Right ventricle myocardium inferior (tissue), 1 donor: ENCODE measurements at regions not wholly inside any gene's neighbourhood (a gene's known extent, or its start where the extent isn't known, plus 50 kb on each side); places are given as distances from the start of the nearest gene placed in this dataset.

Experiments used
- ATAC-seq: fragments of 200-7000 bp; cut with Tn5 transposase; one replicate; pipeline ENCODE4 v1.9.1; 2020; ENCODE audit warnings: mild to moderate bottlenecking, moderate library complexity
- DNase-seq: peaks from one replicate; pipeline ENCODE4 v3.0.0; 2021; ENCODE audit errors: missing footprints
- intact Hi-C: fragments of 100-400 bp; cut with DNase I; formaldehyde crosslinking; loops from one replicate; pipeline ENCODE4 v1.11.0; 2022
- donor health status: DM: no; HTN: yes; CAD: no; lungs with severe emphysema.

- ATAC-seq (no peak), DNase-seq (no peak)
- intact Hi-C loops: no loop called here
Observed at GRCh38 chr7:113444261-113444660, 325.9 kb upstream of the SMIM30 start.

GRCh38 chr7:113440173-113440572, 321.8 kb upstream of the SMIM30 start:
- intact Hi-C loops: no loop called here

GRCh38 chr7:113431406-113431805, 313.1 kb upstream of the SMIM30 start:
- ATAC-seq: no peak
- intact Hi-C loops: no loop called here
- no peak for DNase-seq

More at GRCh38 chr7:113440173-113440572, 321.8 kb upstream of the SMIM30 start:
- DNase-seq: no peak
- ATAC-seq: no peak

- no peak for ATAC-seq
- no peak for DNase-seq
- intact Hi-C loops: loop anchor here (5.0 to 10.0 kb wide), 2 partner anchors 260 to 407 kb away; no protein-coding TSS in a partner anchor
Observed at GRCh38 chr7:113424185-113424817, 305.9 kb upstream of the SMIM30 start.

GRCh38 chr7:113421696-113422330, 303.5 kb upstream of the SMIM30 start:
- DNase-seq (peak; percentile 79), ATAC-seq (peak; percentile 82)
- intact Hi-C loops: loop anchor here (1.0 to 10.0 kb wide), 3 partner anchors 257 to 872 kb away; no protein-coding TSS in a partner anchor

DNA sequence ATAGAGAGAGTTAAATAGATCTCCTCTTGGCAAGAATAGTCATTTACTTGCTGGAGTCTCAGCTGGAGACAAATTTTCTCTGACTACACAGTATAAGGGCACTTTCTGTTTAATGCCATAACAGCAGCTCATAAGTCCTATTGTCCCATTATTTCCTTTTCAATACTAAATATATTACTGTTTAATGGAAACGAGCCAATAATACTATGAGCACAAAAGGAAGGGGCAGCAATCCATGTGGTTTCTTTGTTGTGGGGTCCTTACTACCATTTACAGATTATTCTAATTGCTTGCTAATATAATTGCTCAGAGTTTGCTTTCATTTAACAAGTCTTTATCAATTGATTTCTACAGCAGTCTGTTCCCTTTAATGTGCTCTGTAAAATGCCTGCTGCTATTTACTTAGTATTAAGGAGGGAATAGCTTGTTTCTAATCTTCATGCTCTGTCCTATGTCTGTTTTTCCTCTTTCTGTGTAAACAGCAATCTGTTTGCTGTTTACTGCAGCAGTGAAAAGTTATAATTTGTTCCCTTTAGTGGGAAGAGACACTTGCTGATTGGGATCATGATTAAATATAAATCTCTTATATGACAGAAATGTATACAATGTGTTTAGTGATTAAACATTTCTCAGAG, 296.2 kb upstream of the SMIM30 start:
- no peak for DNase-seq
- intact Hi-C loops: no loop called here
- no peak for ATAC-seq

DNA sequence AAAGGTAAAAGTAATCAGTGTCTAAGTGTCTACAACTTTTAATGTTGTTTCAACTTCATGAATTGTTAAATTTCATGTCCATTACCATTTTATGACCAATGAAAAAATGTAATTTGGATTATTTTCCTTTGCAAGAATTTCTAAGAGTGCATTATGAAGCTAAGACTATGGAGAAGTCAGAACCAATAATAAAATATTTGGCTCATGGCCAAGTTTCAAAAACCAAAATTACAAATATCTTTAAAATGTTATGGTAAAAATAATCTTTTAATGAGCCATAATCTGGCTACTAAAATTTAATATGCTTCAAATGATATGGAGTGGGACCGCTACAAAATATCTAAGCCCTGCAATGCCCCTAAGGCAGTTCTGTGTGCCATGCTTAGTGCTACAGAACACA, 294.1 kb upstream of the SMIM30 start:
- intact Hi-C loops: no loop called here

GRCh38 chr7:113410796-113411195, 292.4 kb upstream of the SMIM30 start:
- DNase-seq (no peak), ATAC-seq (no peak)
- intact Hi-C loops: no loop called here

More for the DNA sequence above, 294.1 kb upstream of the SMIM30 start:
- no peak for DNase-seq
- no peak for ATAC-seq

DNA sequence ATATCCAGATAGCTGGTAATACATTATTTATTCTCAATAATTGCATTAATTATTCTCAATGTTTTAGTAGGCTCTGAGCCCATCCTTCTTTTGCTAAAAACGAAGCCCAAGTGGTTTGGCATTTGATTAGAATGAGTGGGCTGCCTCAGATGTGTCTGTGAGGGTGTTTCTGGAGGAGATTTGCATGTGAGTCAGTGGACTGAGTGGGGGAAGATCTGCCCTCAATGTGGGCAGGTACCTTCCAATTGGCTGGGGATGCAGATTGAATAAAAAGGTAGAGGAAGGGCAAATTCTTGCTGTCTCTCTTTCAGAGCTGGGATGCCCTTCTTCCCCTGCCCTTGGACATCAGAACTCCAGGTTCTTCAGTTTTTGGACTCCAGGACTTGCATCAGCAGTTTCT, 290.6 kb upstream of the SMIM30 start:
- no peak for DNase-seq
- no peak for ATAC-seq

DNA sequence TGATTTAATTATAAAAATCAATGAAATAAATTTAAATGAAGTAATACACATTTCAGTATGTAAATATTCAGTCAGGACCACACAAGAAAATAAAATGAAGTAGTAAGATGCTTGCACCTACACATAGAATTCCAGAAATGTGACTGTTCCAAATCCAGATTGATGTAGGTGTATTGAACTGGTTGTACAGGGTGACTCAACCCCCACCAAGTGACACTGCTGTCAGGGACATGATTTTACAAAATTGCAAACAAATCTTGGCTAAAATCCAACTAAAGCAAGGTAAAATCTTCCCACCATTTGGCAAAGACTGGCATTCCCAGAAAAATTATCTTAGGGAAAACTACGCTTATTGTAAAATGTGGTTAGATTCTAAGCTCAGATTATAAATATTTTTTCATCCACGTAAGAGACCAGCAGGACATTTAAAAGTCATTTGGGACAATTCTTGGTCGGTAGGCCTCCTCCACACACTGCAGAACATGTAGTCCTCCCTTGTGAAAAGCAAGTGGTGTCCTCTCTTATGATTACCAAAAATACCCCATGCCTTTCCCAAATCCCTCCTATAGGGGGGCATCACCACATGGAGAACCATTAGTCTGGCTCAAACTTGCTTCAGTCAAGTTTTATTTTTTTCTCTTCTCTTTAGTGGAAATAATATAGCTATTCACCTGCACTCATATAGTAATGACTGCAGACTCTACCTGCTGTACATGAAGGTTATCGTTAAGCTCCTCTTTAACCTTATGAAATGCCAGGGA, 287.1 kb upstream of the SMIM30 start:
- DNase-seq (no peak), ATAC-seq (no peak)
- intact Hi-C loops: loop anchor here (2.0 kb wide), 1 partner anchor 291 kb away; no protein-coding TSS in a partner anchor

More for the DNA sequence above, 290.6 kb upstream of the SMIM30 start:
- intact Hi-C loops: no loop called here

DNA sequence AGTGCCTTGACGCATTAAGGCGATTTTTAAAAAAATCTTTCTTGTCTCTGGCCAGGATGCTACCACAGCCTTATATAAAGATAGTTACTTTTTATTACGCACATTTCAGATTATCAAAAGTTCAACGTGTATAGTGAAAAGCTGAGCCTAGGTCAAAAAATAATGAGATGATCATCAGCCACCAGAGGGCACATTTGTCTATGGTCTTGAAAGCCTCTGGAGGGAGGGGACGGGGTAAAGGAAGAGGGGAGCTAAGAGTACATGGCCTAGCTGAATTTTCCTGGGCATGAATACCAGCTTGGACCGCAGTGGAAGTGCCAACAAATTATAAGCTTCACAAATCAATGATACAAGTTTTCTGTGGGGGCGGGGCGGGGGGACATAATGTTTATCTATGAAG, 285.9 kb upstream of the SMIM30 start:
- intact Hi-C loops: loop anchor here (2.0 kb wide), 1 partner anchor 293 kb away; no protein-coding TSS in a partner anchor
- DNase-seq: no peak
- no peak for ATAC-seq

GRCh38 chr7:113402482-113402881, 284.1 kb upstream of the SMIM30 start:
- ATAC-seq (no peak), DNase-seq (no peak)
- intact Hi-C loops: no loop called here

DNA sequence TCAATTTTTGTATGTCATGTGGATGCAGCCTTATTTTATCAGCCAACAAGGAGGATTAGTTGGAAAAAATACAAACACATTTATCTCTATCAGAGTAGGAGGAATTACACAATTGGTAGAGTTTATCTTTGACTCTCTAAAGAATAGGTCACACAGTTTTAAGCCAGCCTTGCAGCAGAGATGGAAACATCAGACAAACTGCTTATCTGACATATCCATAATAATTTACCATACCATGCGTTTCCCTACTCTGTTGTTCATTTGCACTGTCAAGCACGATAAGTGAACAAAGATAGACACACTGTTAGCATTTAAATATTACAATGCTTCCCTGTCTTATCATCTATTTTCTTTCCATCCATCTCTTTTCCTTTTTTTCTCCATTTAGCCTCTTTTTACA, 283.7 kb upstream of the SMIM30 start:
- DNase-seq: no peak
- intact Hi-C loops: no loop called here
- no peak for ATAC-seq

GRCh38 chr7:113394856-113395255, 276.5 kb upstream of the SMIM30 start:
- no peak for DNase-seq
- intact Hi-C loops: no loop called here
- ATAC-seq: no peak

DNA sequence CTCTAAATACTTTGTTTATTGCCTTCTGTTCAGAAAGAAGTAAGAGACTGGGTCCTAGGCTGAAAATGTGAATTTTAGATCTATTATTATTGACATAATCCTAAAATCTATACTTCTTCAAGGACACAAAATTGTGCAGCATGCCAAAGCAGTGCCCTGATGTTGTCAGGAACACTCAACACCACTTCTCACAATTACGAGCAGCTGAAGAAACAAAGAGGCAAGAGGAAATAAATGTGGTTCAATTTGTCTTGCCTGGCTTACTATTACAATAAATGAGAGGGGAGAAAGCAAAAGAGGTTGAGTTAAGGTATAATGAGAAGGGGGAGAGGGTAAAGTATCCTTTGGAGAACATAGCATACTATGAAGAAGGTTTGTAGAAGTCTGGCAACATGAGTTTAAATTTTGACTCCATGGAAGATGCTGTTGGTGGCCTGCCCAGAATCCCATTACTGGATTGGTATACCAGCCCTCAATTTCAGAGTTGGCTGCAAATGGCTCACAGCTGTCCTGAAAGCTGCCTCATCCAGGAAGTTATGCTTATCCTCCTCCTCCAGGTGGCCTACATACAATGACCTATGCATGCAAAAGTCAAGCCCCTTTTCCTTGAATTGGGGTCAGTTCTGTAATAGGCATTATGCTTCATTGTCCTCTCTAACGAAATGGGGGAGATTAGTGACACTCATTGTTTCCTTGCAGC, 274.6 kb upstream of the SMIM30 start:
- intact Hi-C loops: no loop called here
- no peak for ATAC-seq
- no peak for DNase-seq

- ATAC-seq (no peak), DNase-seq (no peak)
- intact Hi-C loops: no loop called here
Observed at GRCh38 chr7:113392421-113392820, 274.1 kb upstream of the SMIM30 start.

DNA sequence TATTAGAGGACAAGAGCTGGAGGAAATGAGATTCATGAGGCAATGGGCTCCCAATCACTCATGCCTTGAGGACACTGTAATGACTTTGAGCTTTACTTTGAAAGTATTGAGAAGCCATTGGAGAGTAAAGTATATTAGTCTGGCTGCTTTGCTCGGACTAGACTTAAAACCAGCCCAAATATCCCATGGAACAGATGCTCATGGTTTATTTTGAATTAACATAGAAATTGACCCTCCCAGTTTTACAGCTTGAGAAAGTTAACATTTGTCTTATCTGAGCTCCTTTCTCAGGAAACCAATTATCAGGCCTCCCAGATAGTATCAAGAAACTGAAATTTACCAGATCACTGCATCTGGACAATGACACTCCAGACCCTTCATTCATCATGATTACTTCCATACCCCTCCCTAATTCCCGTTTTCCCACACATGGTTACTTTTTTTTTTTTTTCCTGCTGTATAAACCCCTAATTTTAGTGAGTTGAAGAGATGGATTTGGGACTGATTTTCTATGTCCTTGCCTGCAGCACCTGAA, 270.8 kb upstream of the SMIM30 start:
- DNase-seq (no peak), ATAC-seq (no peak)
- intact Hi-C loops: no loop called here

DNA sequence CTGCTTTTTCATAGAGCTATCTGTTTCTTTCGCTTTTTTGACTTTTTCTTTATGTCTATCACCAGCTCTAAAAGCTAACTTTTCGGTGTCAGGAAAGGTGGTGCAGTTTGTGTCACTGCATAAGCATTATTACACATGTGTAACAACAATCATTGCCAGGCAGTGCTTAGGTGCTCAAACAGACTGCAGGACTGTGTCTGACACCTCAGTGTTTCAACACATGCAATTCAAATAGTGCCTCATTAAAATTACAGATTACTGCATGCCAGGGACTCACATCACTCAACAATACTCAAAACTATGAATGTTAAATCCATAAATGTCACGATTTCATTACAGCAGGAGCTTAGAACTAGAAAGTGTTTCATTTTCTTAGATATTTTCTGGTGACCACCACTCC, 265.3 kb upstream of the SMIM30 start:
- DNase-seq: no peak
- intact Hi-C loops: no loop called here

More for the DNA sequence above, 265.3 kb upstream of the SMIM30 start:
- peak; percentile 65 for ATAC-seq
